ENCODE measurements at regions not wholly inside any gene's neighbourhood (a gene's known extent, or its start where the extent isn't known, plus 50 kb on each side); places are given as distances from the start of the nearest gene placed in this dataset.

DNA sequence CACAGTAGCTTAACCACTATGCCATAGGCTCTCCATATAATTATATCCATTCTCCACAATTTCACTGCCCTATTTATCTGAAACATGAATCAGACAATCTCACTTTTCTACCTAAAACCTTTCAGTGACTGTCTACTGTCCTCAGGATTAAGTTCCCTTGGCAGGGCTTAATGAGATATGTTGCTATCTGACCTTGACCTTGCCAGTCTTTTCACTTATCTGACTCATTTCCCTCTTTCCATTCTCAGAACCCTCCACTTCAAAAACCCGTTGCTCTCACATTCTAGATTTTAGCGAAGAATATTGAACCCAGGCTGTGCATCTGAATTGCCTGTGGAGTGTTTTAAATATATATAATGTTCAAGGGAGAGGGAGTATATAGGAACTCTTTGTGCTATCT is 452.1 kb upstream of the MPDZ start:
- H2BK5ac ChIP-seq (ENCODE audit: low read depth, low read length, poor library complexity, severe bottlenecking): no peak overlapping the region
- H4K8ac ChIP-seq (ENCODE audit: low read length): no peak overlapping the region
- H3K27ac ChIP-seq (ENCODE audit: low read length, poor library complexity, severe bottlenecking): no peak overlapping the region
- no peak overlapping the region for H2BK12ac ChIP-seq (ENCODE audit: low read length in 2 of 2)
- DNase-seq: no peak
- H3K4me2 ChIP-seq (ENCODE audit: low read length, poor library complexity, severe bottlenecking): no peak overlapping the region
- H2AFZ ChIP-seq (ENCODE audit: low read depth, low read length): no peak overlapping the region
- H3K9ac ChIP-seq (ENCODE audit: low read length): no peak overlapping the region
- peaks cover 0 to 3% of the 10 kb centered on the region in 2 experiments for H3K27me3 ChIP-seq (ENCODE audit: control insufficient read depth in 1 of 2, insufficient read depth in 1 of 2, low read length in 2 of 2)
- no peaks in the 10 kb centered on the region for H3K36me3 ChIP-seq (ENCODE audit: control insufficient read depth in 1 of 2, insufficient read depth in 2 of 2, low read depth in 1 of 2, low read length in 2 of 2)
- no peak overlapping the region for H3K23ac ChIP-seq (ENCODE audit: low read length in 2 of 2)
- WGBS: no CpG with 5 or more reads among the region's 2 CpGs
- peaks cover 6% of the 10 kb centered on the region for H3K4me1 ChIP-seq (ENCODE audit: control insufficient read depth, insufficient read depth, low read depth, low read length)
- no peak overlapping the region for H4K91ac ChIP-seq (ENCODE audit: low read length)
- no peaks in the 10 kb centered on the region for H3K9me3 ChIP-seq (ENCODE audit: control insufficient read depth, low read length)
- no peak overlapping the region for H2BK15ac ChIP-seq (ENCODE audit: low read depth, poor library complexity, severe bottlenecking)
- H2AK5ac ChIP-seq (ENCODE audit: low read length, severe bottlenecking): no peak overlapping the region
- H2BK120ac ChIP-seq (ENCODE audit: low read depth, low read length): no peak overlapping the region
- H3K14ac ChIP-seq (ENCODE audit: low read length in 2 of 2): no peak overlapping the region
- H3K4ac ChIP-seq (ENCODE audit: low read depth in 1 of 2, low read length in 2 of 2): no peak overlapping the region
- no peak overlapping the region for H3K18ac ChIP-seq (ENCODE audit: low read depth in 1 of 2, low read length in 2 of 2)
- no peaks in the 10 kb centered on the region for H3K79me1 ChIP-seq (replicated peaks; ENCODE audit: low read length, poor library complexity, severe bottlenecking)
- no peak overlapping the region for H3K4me3 ChIP-seq (ENCODE audit: insufficient read depth in 1 of 2, low read depth in 1 of 2, low read length in 2 of 2)

- no peak overlapping the region for H3K4me2 ChIP-seq (ENCODE audit: low read length, poor library complexity, severe bottlenecking)
- no peak overlapping the region for H3K23ac ChIP-seq (ENCODE audit: low read length in 2 of 2)
- no peak overlapping the region for H4K8ac ChIP-seq (ENCODE audit: low read length)
- no peaks in the 10 kb centered on the region for H3K79me1 ChIP-seq (replicated peaks; ENCODE audit: low read length, poor library complexity, severe bottlenecking)
- no peak overlapping the region for H3K27ac ChIP-seq (ENCODE audit: low read length, poor library complexity, severe bottlenecking)
- H3K4ac ChIP-seq (ENCODE audit: low read depth in 1 of 2, low read length in 2 of 2): no peak overlapping the region
- no peak overlapping the region for H2BK5ac ChIP-seq (ENCODE audit: low read depth, low read length, poor library complexity, severe bottlenecking)
- no peak overlapping the region for H2AFZ ChIP-seq (ENCODE audit: low read depth, low read length)
- no peak overlapping the region for H4K91ac ChIP-seq (ENCODE audit: low read length)
- H2AK5ac ChIP-seq (ENCODE audit: low read length, severe bottlenecking): no peak overlapping the region
- H3K4me1 ChIP-seq (ENCODE audit: control insufficient read depth, insufficient read depth, low read depth, low read length): peaks cover 6% of the 10 kb centered on the region
- DNase-seq: no peak
- H2BK12ac ChIP-seq (ENCODE audit: low read length in 2 of 2): no peak overlapping the region
- no peak overlapping the region for H3K4me3 ChIP-seq (ENCODE audit: insufficient read depth in 1 of 2, low read depth in 1 of 2, low read length in 2 of 2)
- H3K9ac ChIP-seq (ENCODE audit: low read length): no peak overlapping the region
- H3K9me3 ChIP-seq (ENCODE audit: control insufficient read depth, low read length): no peaks in the 10 kb centered on the region
- no peak overlapping the region for H3K18ac ChIP-seq (ENCODE audit: low read depth in 1 of 2, low read length in 2 of 2)
- H2BK120ac ChIP-seq (ENCODE audit: low read depth, low read length): no peak overlapping the region
- no peaks in the 10 kb centered on the region for H3K36me3 ChIP-seq (ENCODE audit: control insufficient read depth in 1 of 2, insufficient read depth in 2 of 2, low read depth in 1 of 2, low read length in 2 of 2)
- peaks cover 0 to 3% of the 10 kb centered on the region in 2 experiments for H3K27me3 ChIP-seq (ENCODE audit: control insufficient read depth in 1 of 2, insufficient read depth in 1 of 2, low read length in 2 of 2)
- WGBS: 74% methylated on average over 2 of the region's 2 CpGs
- no peak overlapping the region for H2BK15ac ChIP-seq (ENCODE audit: low read depth, poor library complexity, severe bottlenecking)
- H3K14ac ChIP-seq (ENCODE audit: low read length in 2 of 2): no peak overlapping the region
Observed at GRCh38 chr9:13729955-13730354, 450.5 kb upstream of the MPDZ start.

- no peak overlapping the region for H3K23ac ChIP-seq (ENCODE audit: low read length in 2 of 2)
- H3K9me3 ChIP-seq (ENCODE audit: control insufficient read depth, low read length): no peaks in the 10 kb centered on the region
- H3K27ac ChIP-seq (ENCODE audit: low read length, poor library complexity, severe bottlenecking): no peak overlapping the region
- H3K79me1 ChIP-seq (replicated peaks; ENCODE audit: low read length, poor library complexity, severe bottlenecking): no peaks in the 10 kb centered on the region
- H2BK5ac ChIP-seq (ENCODE audit: low read depth, low read length, poor library complexity, severe bottlenecking): no peak overlapping the region
- H2AFZ ChIP-seq (ENCODE audit: low read depth, low read length): no peak overlapping the region
- H3K9ac ChIP-seq (ENCODE audit: low read length): no peak overlapping the region
- no peak overlapping the region for H3K4me3 ChIP-seq (ENCODE audit: insufficient read depth in 1 of 2, low read depth in 1 of 2, low read length in 2 of 2)
- no peak overlapping the region for H3K4me2 ChIP-seq (ENCODE audit: low read length, poor library complexity, severe bottlenecking)
- H2AK5ac ChIP-seq (ENCODE audit: low read length, severe bottlenecking): no peak overlapping the region
- no peak overlapping the region for H3K4ac ChIP-seq (ENCODE audit: low read depth in 1 of 2, low read length in 2 of 2)
- DNase-seq: peak; percentile 37
- no peak overlapping the region for H4K91ac ChIP-seq (ENCODE audit: low read length)
- H4K8ac ChIP-seq (ENCODE audit: low read length): no peak overlapping the region
- peaks cover 0 to 3% of the 10 kb centered on the region in 2 experiments for H3K27me3 ChIP-seq (ENCODE audit: control insufficient read depth in 1 of 2, insufficient read depth in 1 of 2, low read length in 2 of 2)
- H2BK12ac ChIP-seq (ENCODE audit: low read length in 2 of 2): no peak overlapping the region
- H2BK15ac ChIP-seq (ENCODE audit: low read depth, poor library complexity, severe bottlenecking): no peak overlapping the region
- H3K36me3 ChIP-seq (ENCODE audit: control insufficient read depth in 1 of 2, insufficient read depth in 2 of 2, low read depth in 1 of 2, low read length in 2 of 2): no peaks in the 10 kb centered on the region
- peaks cover 6% of the 10 kb centered on the region for H3K4me1 ChIP-seq (ENCODE audit: control insufficient read depth, insufficient read depth, low read depth, low read length)
- H3K18ac ChIP-seq (ENCODE audit: low read depth in 1 of 2, low read length in 2 of 2): no peak overlapping the region
- H3K14ac ChIP-seq (ENCODE audit: low read length in 2 of 2): no peak overlapping the region
- WGBS: 89% methylated on average over 6 of the region's 7 CpGs
- H2BK120ac ChIP-seq (ENCODE audit: low read depth, low read length): no peak overlapping the region
Observed at GRCh38 chr9:13728917-13729811, 449.7 kb upstream of the MPDZ start.

- 86% methylated on average over 2 of the region's 2 CpGs for WGBS
- no peak overlapping the region for H3K18ac ChIP-seq (ENCODE audit: low read depth in 1 of 2, low read length in 2 of 2)
Observed at GRCh38 chr9:13728131-13728530, 448.6 kb upstream of the MPDZ start.

More at GRCh38 chr9:13728131-13728530, 448.6 kb upstream of the MPDZ start:
- Histone ChIP-seq H3K4me3 (ENCODE audit: insufficient read depth in 1 of 2, low read depth in 1 of 2, low read length in 2 of 2) (no peak overlapping the region), H2BK5ac (ENCODE audit: low read depth, low read length, poor library complexity, severe bottlenecking) (no peak overlapping the region), H3K36me3 (ENCODE audit: control insufficient read depth in 1 of 2, insufficient read depth in 2 of 2, low read depth in 1 of 2, low read length in 2 of 2) (no peaks in the 10 kb centered on the region), H3K9me3 (ENCODE audit: control insufficient read depth, low read length) (no peaks in the 10 kb centered on the region), H3K79me1 (replicated peaks; ENCODE audit: low read length, poor library complexity, severe bottlenecking) (no peaks in the 10 kb centered on the region), H2BK120ac (ENCODE audit: low read depth, low read length) (no peak overlapping the region), H3K27ac (ENCODE audit: low read length, poor library complexity, severe bottlenecking) (no peak overlapping the region), H3K27me3 (ENCODE audit: control insufficient read depth in 1 of 2, insufficient read depth in 1 of 2, low read length in 2 of 2) (peaks cover 0 to 3% of the 10 kb centered on the region in 2 experiments), H4K91ac (ENCODE audit: low read length) (no peak overlapping the region), H2AFZ (ENCODE audit: low read depth, low read length) (no peak overlapping the region), H2BK12ac (ENCODE audit: low read length in 2 of 2) (no peak overlapping the region), H3K4me2 (ENCODE audit: low read length, poor library complexity, severe bottlenecking) (no peak overlapping the region), H3K23ac (ENCODE audit: low read length in 2 of 2) (no peak overlapping the region), H2AK5ac (ENCODE audit: low read length, severe bottlenecking) (no peak overlapping the region), H3K4ac (ENCODE audit: low read depth in 1 of 2, low read length in 2 of 2) (no peak overlapping the region), H3K4me1 (ENCODE audit: control insufficient read depth, insufficient read depth, low read depth, low read length) (peaks cover 6% of the 10 kb centered on the region), H3K14ac (ENCODE audit: low read length in 2 of 2) (no peak overlapping the region), H3K9ac (ENCODE audit: low read length) (no peak overlapping the region), H4K8ac (ENCODE audit: low read length) (no peak overlapping the region), H2BK15ac (ENCODE audit: low read depth, poor library complexity, severe bottlenecking) (no peak overlapping the region)
- no peak for DNase-seq
